NCI-H226 (cell line): ENCODE measurements at regions not wholly inside any gene's neighbourhood (a gene's known extent, or its start where the extent isn't known, plus 50 kb on each side); places are given as distances from the start of the nearest gene placed in this dataset.

Experiments
- DNase-seq: peaks from one replicate; pipeline ENCODE4 v3.0.0-alpha.2; 2015

DNA sequence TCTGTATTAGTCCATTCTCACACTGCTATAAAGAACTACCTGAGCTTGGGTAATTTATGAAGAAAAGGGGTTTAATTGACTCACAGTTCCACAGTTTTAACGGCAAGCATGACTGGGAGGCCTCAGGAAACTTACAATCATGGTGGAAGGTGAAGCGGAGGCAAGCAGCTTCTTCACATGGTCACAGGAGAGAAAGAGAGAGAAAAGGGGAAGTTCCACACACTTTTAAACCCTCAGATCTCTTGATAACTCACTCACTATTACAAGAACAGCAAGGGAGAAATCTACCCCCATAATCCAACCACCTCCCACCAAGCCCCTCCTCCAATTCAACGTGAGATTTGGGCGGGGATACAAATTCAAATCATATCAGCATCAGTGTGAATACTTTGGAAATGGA, 133.4 kb upstream of the SLC30A5 start:
- DNase-seq: no peak

- DNase-seq: no peak
These were observed 132.9 kb upstream of the SLC30A5 start for GRCh38 chr5:68960961-68961360.

DNA sequence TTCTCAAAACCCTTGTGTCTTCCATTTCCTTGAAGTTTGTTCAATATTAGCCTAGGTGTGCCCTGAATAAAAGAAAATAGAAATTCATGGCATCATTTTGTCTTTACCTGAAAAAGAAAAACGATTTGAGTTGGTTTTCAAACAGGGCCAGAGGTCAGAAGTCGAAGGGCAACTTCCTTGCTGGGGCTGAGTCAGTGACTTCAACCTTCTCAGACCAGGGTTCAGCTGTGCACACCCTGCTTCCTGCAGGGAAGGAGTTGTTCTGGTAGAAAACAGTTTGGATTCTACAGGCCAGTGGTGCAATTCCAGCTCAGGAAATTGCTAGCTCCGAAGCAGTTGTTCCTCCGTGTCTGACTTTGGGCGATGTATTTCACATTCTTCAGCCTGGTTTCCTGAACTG, 132.1 kb upstream of the SLC30A5 start:
- DNase-seq: no peak

DNA sequence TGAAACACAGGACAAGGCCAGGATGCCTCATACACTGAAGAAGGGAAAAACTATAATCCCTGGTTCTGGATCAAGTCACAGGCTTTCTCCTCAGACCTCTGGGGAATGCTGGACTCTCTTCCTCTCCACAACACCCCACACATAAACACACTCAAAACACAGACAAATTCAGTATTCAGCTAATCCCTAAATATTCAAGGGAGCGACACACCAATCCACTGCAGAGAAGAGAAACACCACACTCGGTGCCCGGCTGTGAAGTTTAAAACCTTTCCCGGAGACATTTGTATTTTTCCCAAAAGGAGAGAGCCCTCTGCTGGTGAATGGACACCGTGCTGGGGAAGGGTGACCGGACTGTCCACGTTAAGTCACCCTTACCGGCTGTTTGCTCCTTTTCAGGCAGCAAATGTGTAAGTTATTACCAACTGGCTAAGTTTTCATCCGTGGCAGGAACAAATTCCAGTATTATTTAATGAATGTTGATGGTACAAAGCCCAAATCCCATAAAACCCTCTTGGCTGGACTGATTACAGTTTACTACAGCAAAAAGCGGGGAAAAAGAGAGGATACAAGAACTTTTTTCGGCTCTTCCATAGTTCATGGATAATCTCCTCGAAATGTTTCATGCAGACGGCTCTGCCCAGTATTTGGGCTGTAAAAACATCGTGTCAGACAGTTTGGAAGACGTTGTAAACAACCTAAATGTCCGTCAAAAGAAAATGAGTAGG, 130.9 kb upstream of the SLC30A5 start:
- DNase-seq: peak; percentile 10

GRCh38 chr5:68964679-68965078, 129.1 kb upstream of the SLC30A5 start:
- no peak for DNase-seq

- no peak for DNase-seq
These were observed 127.9 kb upstream of the SLC30A5 start for GRCh38 chr5:68965926-68966325.

DNA sequence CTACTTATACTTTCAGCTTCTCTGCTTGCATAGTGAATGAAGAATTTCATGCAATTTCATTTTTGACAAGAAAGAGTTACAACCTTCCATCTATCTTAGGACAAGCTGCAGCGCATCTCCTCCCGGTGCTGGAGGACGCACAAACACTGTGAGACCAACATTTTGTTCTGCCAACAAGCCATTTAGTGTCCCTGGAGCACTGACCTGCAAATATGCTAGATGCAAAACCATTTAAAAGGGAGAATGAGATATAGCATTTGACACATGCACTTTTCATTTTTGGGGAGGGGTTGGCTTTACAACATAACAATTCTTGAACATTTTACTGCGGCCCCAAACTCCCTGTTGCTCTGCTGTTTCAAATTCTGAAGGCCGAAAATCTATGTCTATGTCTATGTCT, 127.2 kb upstream of the SLC30A5 start:
- no peak for DNase-seq

- DNase-seq: no peak
These were observed 125.4 kb upstream of the SLC30A5 start for GRCh38 chr5:68968429-68968828.

GRCh38 chr5:68970617-68971016, 123.2 kb upstream of the SLC30A5 start:
- DNase-seq: no peak

GRCh38 chr5:68973696-68974095, 120.1 kb upstream of the SLC30A5 start:
- no peak for DNase-seq

- DNase-seq: no peak
These were observed 110.8 kb upstream of the SLC30A5 start for GRCh38 chr5:68983043-68983442.

GRCh38 chr5:68983959-68984358, 109.9 kb upstream of the SLC30A5 start:
- DNase-seq: no peak

DNA sequence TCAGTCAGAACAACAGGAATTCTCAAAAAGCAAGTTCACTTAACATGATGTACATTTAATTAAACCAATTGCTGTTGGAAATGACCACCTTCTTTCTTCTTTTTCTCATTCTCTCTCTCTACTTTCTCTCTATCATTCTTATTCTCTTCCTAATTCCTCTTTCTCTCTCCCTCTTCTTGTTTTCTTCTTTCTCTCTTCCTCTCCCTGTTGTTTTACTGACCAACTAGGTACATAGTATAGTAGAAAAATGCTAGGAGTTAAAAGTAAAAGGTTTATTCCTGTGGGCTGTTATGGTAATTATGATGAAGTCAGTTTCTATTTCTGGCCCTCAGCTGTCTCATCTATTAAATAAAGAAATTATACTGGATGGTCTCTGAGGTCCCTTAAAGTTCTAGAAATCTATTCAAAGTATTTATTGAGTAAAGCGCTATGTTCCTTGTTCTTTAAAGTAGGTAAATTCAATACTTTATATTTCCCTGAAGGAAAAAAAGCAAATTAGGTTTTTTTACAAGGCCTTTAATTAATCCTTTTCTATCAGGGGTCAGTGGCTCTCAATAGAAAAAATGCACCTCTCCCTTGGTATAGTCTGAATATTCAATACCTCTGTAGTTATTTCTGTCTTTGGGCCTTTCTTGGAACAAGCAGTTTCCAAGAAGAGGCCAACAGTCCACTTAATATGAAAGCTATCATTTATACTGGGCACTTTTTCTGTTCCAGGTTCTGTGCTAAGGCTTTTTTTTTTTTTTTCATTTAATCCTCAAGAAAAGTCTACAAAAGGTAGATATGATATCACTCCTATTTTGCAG, 102.3 kb upstream of the SLC30A5 start:
- DNase-seq: no peak

GRCh38 chr5:68994645-68995044, 99.2 kb upstream of the SLC30A5 start:
- DNase-seq: no peak

DNA sequence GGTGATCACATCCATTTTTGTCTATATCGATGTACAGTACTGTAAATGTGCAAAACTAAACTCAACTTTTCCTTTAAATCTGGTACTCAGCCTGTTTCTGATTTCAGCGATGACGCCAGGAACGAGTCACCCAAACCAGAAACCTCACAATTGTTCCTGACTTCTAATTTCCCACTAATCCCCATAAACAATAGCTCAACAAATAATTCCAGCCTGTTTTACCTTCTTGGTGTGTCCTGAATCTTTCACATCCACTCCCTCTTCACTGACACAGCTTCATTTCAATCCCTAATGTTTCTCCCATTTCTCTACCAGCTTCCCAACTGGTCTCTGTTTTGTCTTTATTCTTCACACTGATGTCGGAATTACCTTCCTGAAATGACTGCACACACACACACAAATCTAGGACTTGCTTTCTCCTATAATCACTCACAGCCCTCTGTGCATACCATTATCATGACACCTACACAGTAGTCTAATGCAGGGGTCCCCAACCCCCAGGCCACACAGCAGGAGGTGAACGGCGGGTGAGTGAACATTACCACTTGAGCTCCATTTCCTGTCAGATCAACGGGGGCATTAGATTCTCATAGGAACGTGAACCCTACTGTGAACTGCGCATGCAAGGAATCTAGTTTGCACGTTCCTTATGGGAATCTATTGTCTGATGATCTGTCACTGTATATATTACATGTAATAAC, 97.8 kb upstream of the SLC30A5 start:
- DNase-seq: no peak

GRCh38 chr5:68999181-68999580, 94.6 kb upstream of the SLC30A5 start:
- no peak for DNase-seq

DNA sequence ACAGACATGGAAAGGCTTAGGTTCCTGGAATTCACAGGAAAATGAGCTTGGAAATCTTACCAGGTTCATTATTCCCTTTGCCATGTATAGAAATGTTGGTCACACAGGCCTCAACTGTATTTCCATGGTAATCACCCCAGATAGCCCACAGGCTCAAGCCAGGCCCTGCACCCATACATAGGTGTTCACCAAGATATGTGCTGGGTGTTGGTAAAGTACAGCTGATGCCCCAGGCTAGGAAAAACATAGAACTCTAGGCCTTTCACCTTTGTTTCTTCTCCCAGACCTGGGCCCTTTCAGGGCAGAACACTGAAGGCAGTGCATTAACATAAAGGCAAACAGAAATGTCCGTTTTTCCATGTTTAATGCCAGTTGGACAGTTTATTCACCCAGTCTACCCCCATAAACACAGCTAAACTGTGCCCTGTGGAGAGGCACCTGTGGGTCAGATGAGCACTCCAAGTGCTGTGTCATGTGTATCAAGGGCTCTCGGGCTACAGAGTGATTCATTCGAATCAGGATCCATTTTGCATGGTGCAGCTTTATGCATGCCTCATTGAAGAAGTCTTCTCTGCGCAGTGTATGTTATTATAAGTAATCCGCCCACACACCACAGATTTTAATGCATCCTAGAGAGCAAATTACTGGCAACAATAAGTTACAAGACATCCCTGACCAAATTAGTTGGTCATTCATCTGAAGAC, 93.4 kb upstream of the SLC30A5 start:
- no peak for DNase-seq

DNA sequence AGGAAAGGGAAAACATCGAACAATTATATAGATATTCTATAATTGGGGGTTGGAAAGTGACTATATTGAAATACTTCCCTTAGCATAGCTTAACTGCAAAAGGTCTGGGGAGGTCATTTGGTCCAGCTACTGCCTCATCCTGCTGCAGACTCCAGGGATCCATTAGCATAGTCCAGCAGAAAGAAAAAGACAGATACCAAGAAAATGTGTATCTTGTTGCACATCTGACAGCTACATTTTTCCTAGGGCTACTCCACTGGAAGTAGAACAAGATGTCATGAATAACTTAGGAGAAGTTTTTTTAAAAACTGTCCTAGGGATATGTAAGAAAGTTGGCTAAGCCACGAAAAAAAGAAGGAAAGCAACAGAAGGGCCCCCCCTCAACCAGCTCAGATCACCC, 92.9 kb upstream of the SLC30A5 start:
- no peak for DNase-seq

- no peak for DNase-seq
These were observed 92.2 kb upstream of the SLC30A5 start for GRCh38 chr5:69001627-69002026.

DNA sequence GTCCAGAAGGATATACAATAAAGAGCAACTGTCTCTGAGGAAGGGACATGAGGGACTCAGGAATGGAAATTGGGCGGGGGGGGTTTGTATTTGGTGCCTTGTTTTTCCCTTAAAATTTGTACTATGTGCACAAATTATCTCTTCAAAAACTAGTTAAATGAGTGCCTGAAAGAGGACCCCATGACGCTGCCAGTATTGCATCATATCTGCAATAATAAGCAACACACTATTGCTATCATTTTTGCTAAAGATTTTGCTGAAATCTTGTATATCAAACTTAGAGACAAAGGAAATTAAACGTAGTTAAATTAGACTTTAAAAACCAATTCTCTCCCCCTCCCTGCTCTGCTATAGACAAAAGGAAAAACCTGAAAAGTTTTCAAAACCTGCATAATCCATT, 89.7 kb upstream of the SLC30A5 start:
- DNase-seq: no peak

GRCh38 chr5:69004676-69005075, 89.1 kb upstream of the SLC30A5 start:
- no peak for DNase-seq

- no peak for DNase-seq
These were observed 87.8 kb upstream of the SLC30A5 start for GRCh38 chr5:69006030-69006429.

GRCh38 chr5:69007163-69007562, 86.7 kb upstream of the SLC30A5 start:
- no peak for DNase-seq
